CD4-positive, alpha-beta T cell treated with Interferon alpha-2 for 1 hour (primary cell): ENCODE measurements at regions not wholly inside any gene's neighbourhood (a gene's known extent, or its start where the extent isn't known, plus 50 kb on each side); places are given as distances from the start of the nearest gene placed in this dataset.
A peak's percentile ranks its signal among the peaks of the same experiment; 100 is the strongest.
"Not testable (repeated sequence)": the region's sequence is repeated elsewhere in the genome, so short reads cannot be mapped to it uniquely, and the experiment has no call there.

ENCODE experiments used
- DNase-seq, 2 donors: peaks; one replicate each; pipeline ENCODE4 v3.0.0-alpha.2; 2020 to 2022

GRCh38 chr7:65519751-65520150 lies 146.1 kb downstream of the ZNF92 start:
- DNase-seq: not testable (repeated sequence)

GRCh38 chr7:65545465-65546161 lies 172.0 kb downstream of the ZNF92 start:
- DNase-seq: not testable (repeated sequence)

DNA sequence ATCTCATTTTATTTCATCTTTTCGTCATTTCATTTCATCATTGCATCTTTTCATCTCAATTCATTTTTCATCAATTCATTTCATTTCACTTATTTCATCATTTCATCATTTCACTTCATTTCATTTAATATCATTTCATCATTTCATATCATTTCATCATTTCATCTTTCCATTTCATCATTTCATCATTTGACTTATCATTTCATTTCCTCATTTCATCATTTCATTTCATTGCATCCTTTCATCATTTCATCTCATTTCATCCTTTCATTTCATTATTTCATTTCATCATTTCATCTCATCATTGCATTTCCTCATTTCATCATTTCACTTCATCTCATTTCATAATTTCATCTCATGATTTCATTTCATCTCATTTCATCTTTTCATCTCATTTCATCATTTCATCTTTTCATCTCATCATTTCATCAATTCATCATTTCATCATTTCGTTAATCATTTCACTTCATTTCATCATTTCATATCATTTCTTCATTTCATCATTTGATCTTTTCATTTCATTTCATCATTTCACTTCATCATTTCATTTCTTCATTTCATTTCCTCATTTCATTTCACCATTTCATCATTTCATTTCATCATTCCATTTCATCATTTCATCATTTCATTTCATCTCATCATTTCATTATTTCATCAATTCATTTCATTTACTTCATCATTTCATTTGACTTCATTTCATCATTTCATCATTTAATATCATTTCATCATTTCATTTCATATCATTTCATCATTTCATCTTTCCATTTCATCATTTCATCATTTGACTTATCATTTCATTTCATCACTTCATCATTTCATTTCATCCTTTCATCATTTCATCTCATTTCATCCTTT lies 176.2 kb downstream of the ZNF92 start:
- not testable (repeated sequence) for DNase-seq

GRCh38 chr7:65550444-65550809 lies 176.8 kb downstream of the ZNF92 start:
- DNase-seq: not testable (repeated sequence)

DNA sequence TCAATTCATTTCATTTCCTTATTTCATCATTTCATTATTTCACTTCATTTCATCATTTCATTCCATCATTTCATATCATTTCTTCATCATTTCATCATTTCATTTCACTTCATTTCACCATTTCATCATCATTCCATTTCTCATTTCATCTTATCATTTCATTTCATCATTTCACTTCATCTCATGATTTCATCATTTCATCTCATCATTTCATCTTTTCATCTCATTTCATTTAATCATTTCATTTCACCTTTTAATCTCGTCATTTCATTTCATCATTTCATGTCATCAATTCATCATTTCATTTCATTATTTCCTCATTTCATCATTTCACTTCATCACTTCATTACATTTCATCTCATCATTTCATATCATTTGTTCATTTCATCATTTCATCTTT lies 177.4 kb downstream of the ZNF92 start:
- DNase-seq: not testable (repeated sequence)

GRCh38 chr7:65554553-65555476 lies 181.2 kb downstream of the ZNF92 start:
- DNase-seq: not testable (repeated sequence)

GRCh38 chr7:65558584-65558983 lies 184.9 kb downstream of the ZNF92 start:
- DNase-seq: not testable (repeated sequence)

GRCh38 chr7:65561786-65562372 lies 188.2 kb downstream of the ZNF92 start:
- DNase-seq: not testable (repeated sequence)

GRCh38 chr7:65562522-65562921 lies 188.9 kb downstream of the ZNF92 start:
- not testable (repeated sequence) for DNase-seq

- DNase-seq: not testable (repeated sequence)
These were observed 189.7 kb downstream of the ZNF92 start for GRCh38 chr7:65563333-65563732.

- DNase-seq: not testable (repeated sequence)
These were observed 194.6 kb downstream of the ZNF92 start for GRCh38 chr7:65568226-65568625.

GRCh38 chr7:65570990-65571389 lies 197.3 kb downstream of the ZNF92 start:
- DNase-seq: not testable (repeated sequence)

DNA sequence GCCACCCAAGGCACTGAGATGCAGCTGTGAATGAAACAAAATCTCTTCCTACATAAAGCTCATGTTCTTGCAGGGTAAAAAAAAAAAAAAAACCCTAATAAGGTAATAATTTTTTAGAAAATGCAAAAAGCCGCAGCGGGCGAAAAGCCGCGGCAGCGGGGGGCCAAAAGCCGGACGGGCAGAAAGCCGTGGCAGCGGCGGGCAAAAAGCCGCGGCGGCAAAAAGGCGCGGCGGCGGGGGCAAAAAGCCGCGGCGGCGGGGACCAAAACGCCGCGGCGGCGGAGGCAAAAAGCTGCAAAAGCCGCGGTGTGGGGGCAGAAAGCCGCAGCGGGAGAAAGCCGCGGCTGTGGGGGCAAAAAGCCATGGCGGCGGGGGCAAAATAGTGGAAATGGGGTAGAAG lies 198.9 kb downstream of the ZNF92 start:
- not testable (repeated sequence) for DNase-seq

DNA sequence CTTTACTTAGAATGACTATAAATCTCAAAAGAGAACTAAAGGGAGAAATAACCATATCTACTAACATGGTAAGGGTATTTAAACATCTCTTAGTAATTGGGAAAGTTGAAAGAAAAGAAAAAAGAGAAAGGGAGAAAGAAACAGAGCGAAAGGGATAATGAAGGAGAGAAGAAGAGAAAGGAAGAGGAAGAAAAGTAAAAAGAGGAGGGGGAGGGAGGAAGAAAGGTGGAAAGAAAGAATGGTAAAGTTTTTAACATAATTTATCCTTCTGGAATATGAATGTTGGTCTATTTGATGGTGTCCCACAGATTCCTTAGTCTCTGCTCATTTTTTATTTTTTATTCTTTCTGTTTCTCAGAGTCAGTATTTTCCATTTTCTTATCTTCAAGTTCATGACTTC lies 202.7 kb downstream of the ZNF92 start:
- DNase-seq: not testable (repeated sequence)

GRCh38 chr7:65582518-65583119 lies 209.0 kb downstream of the ZNF92 start:
- DNase-seq: not testable (repeated sequence)

DNA sequence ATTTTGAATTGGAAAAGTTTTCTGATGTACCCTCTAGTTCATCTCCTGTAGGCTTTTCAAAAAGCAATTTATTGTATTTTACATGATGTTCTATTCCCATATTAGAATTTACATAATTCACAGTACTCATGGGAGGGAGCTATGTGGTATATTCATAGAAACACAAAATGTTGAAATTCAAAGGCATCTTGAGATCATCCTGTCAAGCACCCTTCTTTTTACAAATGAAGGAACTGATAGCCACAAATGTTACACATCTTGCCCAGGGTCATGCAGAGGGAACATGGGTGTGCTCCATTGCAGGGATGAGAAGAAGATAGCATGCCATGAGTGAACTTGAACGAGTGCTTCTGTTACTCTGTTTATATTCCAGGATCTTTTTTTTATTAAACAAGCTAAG lies 228.8 kb downstream of the ZNF92 start:
- DNase-seq: not testable (repeated sequence)

GRCh38 chr7:65609131-65609530 lies 235.5 kb downstream of the ZNF92 start:
- DNase-seq: no peak

GRCh38 chr7:65613644-65614289 lies 240.1 kb downstream of the ZNF92 start:
- DNase-seq: not testable (repeated sequence)

- DNase-seq: not testable (repeated sequence)
These were observed 242.5 kb downstream of the ZNF92 start for GRCh38 chr7:65616111-65616510.

DNA sequence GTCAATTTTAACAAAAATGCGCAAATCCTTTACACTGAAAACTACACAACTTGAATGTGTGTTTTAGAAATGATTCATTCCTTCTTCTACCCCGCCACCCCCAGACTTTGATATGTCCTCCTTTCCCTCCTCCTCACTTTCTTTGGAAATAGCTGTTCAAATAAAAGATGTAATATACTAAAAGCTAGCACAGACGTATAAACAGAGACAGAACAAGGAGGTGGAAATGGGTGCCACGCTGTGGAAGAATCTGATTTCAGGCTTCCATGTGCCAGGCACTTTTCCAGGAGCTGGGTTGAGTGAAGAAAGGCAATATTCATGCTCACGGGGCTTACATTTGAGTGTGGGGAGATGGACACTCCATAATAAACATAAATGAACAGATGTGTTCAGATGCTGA lies 246.6 kb downstream of the ZNF92 start:
- DNase-seq: not testable (repeated sequence)

- DNase-seq: peak in 1 of 2 donors; percentile 24
These were observed 248.0 kb downstream of the ZNF92 start for GRCh38 chr7:65621580-65622201.
